Lower lobe of right lung (tissue), 2 donors: ENCODE measurements at regions not wholly inside any gene's neighbourhood (a gene's known extent, or its start where the extent isn't known, plus 50 kb on each side); places are given as distances from the start of the nearest gene placed in this dataset.

Source experiments
- ATAC-seq, 2 donors: fragments of 200-7000 bp; cut with Tn5 transposase; one replicate each; pipeline ENCODE4 v1.9.1; 2020 to 2022; ENCODE audit warnings: mild to moderate bottlenecking in 2 of 2, moderate library complexity in 2 of 2
- DNase-seq: peaks from one replicate; pipeline ENCODE4 v3.0.0-alpha.2; 2020
- H3K27ac ChIP-seq: fragments of 200-600 bp; one replicate; pipeline ENCODE4 v1.8.0; 2022
- H3K27me3 ChIP-seq: fragments of 200-600 bp; one replicate; pipeline ENCODE4 v1.8.0; 2022; ENCODE audit warnings: low read depth
- H3K36me3 ChIP-seq: fragments of 200-600 bp; one replicate; pipeline ENCODE4 v1.8.0; 2022; ENCODE audit warnings: mild to moderate bottlenecking
- H3K4me1 ChIP-seq: fragments of 200-600 bp; one replicate; pipeline ENCODE4 v1.8.0; 2022
- H3K4me3 ChIP-seq: fragments of 200-600 bp; one replicate; pipeline ENCODE4 v1.8.0; 2022; ENCODE audit warnings: mild to moderate bottlenecking
- H3K9me3 ChIP-seq: fragments of 200-600 bp; one replicate; pipeline ENCODE4 v1.8.0; 2022
- CTCF ChIP-seq: fragments of 200-600 bp; IDR thresholded peaks from one replicate; pipeline ENCODE4 v1.8.0; 2022; ENCODE audit warnings: antibody characterized with exemption, mild to moderate bottlenecking
- intact Hi-C: fragments of 100-400 bp; cut with DNase I; formaldehyde crosslinking; loops from one replicate; pipeline ENCODE4 v1.11.0; 2022
- donor health status: DM: no; HTN: yes; CAD: no; lungs with severe emphysema.

- no peak for TF ChIP-seq CTCF
- ATAC-seq (no peak), DNase-seq (no peak)
- Histone ChIP-seq H3K27ac (no peak overlapping the region), H3K9me3 (no peaks in the 10 kb centered on the region), H3K36me3 (no peaks in the 10 kb centered on the region), H3K4me1 (no peaks in the 10 kb centered on the region), H3K4me3 (no peak overlapping the region), H3K27me3 (no peaks in the 10 kb centered on the region)
- intact Hi-C loops, result no loop called here
These were observed 113.5 kb upstream of the CTTNBP2 start for GRCh38 chr7:117986645-117987269.

GRCh38 chr7:117990834-117991233 is 117.6 kb upstream of the CTTNBP2 start:
- H3K27me3 ChIP-seq, result no peaks in the 10 kb centered on the region
- ATAC-seq (no peak), DNase-seq (no peak)
- intact Hi-C loops, result no loop called here
- H3K4me3 ChIP-seq, result no peak overlapping the region
- no peak overlapping the region for H3K27ac ChIP-seq
- no peak for TF ChIP-seq CTCF
- no peaks in the 10 kb centered on the region for H3K4me1 ChIP-seq
- no peaks in the 10 kb centered on the region for H3K36me3 ChIP-seq
- H3K9me3 ChIP-seq, result no peaks in the 10 kb centered on the region

- ATAC-seq (no peak), DNase-seq (no peak)
- intact Hi-C loops, result no loop called here
- Histone ChIP-seq H3K27me3 (no peaks in the 10 kb centered on the region), H3K4me3 (no peak overlapping the region), H3K9me3 (no peaks in the 10 kb centered on the region), H3K36me3 (no peaks in the 10 kb centered on the region), H3K27ac (no peak overlapping the region), H3K4me1 (no peaks in the 10 kb centered on the region)
- TF ChIP-seq CTCF, result no peak
These were observed 119.6 kb upstream of the CTTNBP2 start for GRCh38 chr7:117992635-117993376.

- intact Hi-C loops, result no loop called here
- Histone ChIP-seq H3K36me3 (no peaks in the 10 kb centered on the region), H3K9me3 (no peaks in the 10 kb centered on the region), H3K4me1 (no peaks in the 10 kb centered on the region), H3K4me3 (no peak overlapping the region), H3K27me3 (no peaks in the 10 kb centered on the region), H3K27ac (no peak overlapping the region)
- ATAC-seq (no peak), DNase-seq (no peak)
- peak; percentile 36 for TF ChIP-seq CTCF
These were observed 120.2 kb upstream of the CTTNBP2 start for GRCh38 chr7:117993377-117994003.

- no peaks in the 10 kb centered on the region for H3K36me3 ChIP-seq
- ATAC-seq (no peak), DNase-seq (no peak)
- intact Hi-C loops, result no loop called here
- H3K27ac ChIP-seq, result no peak overlapping the region
- no peak for TF ChIP-seq CTCF
- no peaks in the 10 kb centered on the region for H3K4me1 ChIP-seq
- no peaks in the 10 kb centered on the region for H3K27me3 ChIP-seq
- no peaks in the 10 kb centered on the region for H3K9me3 ChIP-seq
- H3K4me3 ChIP-seq, result no peak overlapping the region
These were observed 122.8 kb upstream of the CTTNBP2 start for GRCh38 chr7:117995850-117996650.
